ENCODE measurements at regions not wholly inside any gene's neighbourhood (a gene's known extent, or its start where the extent isn't known, plus 50 kb on each side); places are given as distances from the start of the nearest gene placed in this dataset.
"Not testable (repeated sequence)": the region's sequence is repeated elsewhere in the genome, so short reads cannot be mapped to it uniquely, and the experiment has no call there.

GRCh38 chr15:84400017-84400740 lies 164.6 kb downstream of the GOLGA6L4 start:
- no peaks in the 10 kb centered on the region for H3K27me3 Mint-ChIP-seq
- H3K36me3 Mint-ChIP-seq (ENCODE audit: low read depth) = no peaks in the 10 kb centered on the region
- no peak overlapping the region for H3K4me3 Mint-ChIP-seq
- H3K4me1 Mint-ChIP-seq = no peaks in the 10 kb centered on the region
- intact Hi-C loops (cut with micrococcal nuclease) = no loop called here
- DNase-seq = peak; percentile 45
- no peak overlapping the region for H3K27ac Mint-ChIP-seq
- H3K9me3 Mint-ChIP-seq = no peaks in the 10 kb centered on the region

- Mint-ChIP-seq H3K27ac (no peak overlapping the region), H3K4me1 (no peaks in the 10 kb centered on the region), H3K27me3 (no peaks in the 10 kb centered on the region), H3K9me3 (no peaks in the 10 kb centered on the region), H3K4me3 (no peak overlapping the region), H3K36me3 (ENCODE audit: low read depth) (no peaks in the 10 kb centered on the region)
- DNase-seq = peak; percentile 31
- intact Hi-C loops (cut with micrococcal nuclease) = no loop called here
These were observed 165.2 kb downstream of the GOLGA6L4 start for GRCh38 chr15:84400820-84401219.

GRCh38 chr15:84401461-84401860 lies 165.9 kb downstream of the GOLGA6L4 start:
- H3K27ac Mint-ChIP-seq; H3K4me1 Mint-ChIP-seq; intact Hi-C loops (cut with micrococcal nuclease); H3K9me3 Mint-ChIP-seq; H3K27me3 Mint-ChIP-seq; DNase-seq; H3K4me3 Mint-ChIP-seq; H3K36me3 Mint-ChIP-seq (ENCODE audit: low read depth): not testable (repeated sequence)

- H3K36me3 Mint-ChIP-seq (ENCODE audit: low read depth); H3K27ac Mint-ChIP-seq; intact Hi-C loops (cut with micrococcal nuclease); H3K4me3 Mint-ChIP-seq; H3K27me3 Mint-ChIP-seq; DNase-seq; H3K9me3 Mint-ChIP-seq; H3K4me1 Mint-ChIP-seq: not testable (repeated sequence)
These were observed 166.6 kb downstream of the GOLGA6L4 start for GRCh38 chr15:84401891-84402840.

- Mint-ChIP-seq H3K27me3 (no peaks in the 10 kb centered on the region), H3K4me1 (no peaks in the 10 kb centered on the region), H3K9me3 (no peaks in the 10 kb centered on the region), H3K36me3 (ENCODE audit: low read depth) (no peaks in the 10 kb centered on the region), H3K4me3 (no peak overlapping the region), H3K27ac (no peak overlapping the region)
- intact Hi-C loops (cut with micrococcal nuclease) = no loop called here
- DNase-seq = no peak
These were observed 167.5 kb downstream of the GOLGA6L4 start for GRCh38 chr15:84402856-84403608.

- H3K36me3 Mint-ChIP-seq (ENCODE audit: low read depth); H3K4me3 Mint-ChIP-seq; intact Hi-C loops (cut with micrococcal nuclease); H3K9me3 Mint-ChIP-seq; H3K27me3 Mint-ChIP-seq; DNase-seq; H3K27ac Mint-ChIP-seq; H3K4me1 Mint-ChIP-seq: not testable (repeated sequence)
These were observed 173.8 kb downstream of the GOLGA6L4 start for GRCh38 chr15:84409357-84409756.

- H3K4me1 Mint-ChIP-seq; H3K9me3 Mint-ChIP-seq; H3K27me3 Mint-ChIP-seq; intact Hi-C loops (cut with micrococcal nuclease); H3K27ac Mint-ChIP-seq; H3K36me3 Mint-ChIP-seq (ENCODE audit: low read depth); H3K4me3 Mint-ChIP-seq: not testable (repeated sequence)
- peak; percentile 39 for DNase-seq
These were observed 179.2 kb upstream of the ZSCAN2 start for GRCh38 chr15:84421513-84422181.

- H3K4me1 Mint-ChIP-seq; intact Hi-C loops (cut with micrococcal nuclease); H3K27ac Mint-ChIP-seq; H3K36me3 Mint-ChIP-seq (ENCODE audit: low read depth); H3K27me3 Mint-ChIP-seq; DNase-seq; H3K4me3 Mint-ChIP-seq; H3K9me3 Mint-ChIP-seq: not testable (repeated sequence)
These were observed 175.5 kb upstream of the ZSCAN2 start for GRCh38 chr15:84425327-84425726.

GRCh38 chr15:84473305-84473877 lies 127.4 kb upstream of the ZSCAN2 start:
- intact Hi-C loops (cut with micrococcal nuclease); H3K4me1 Mint-ChIP-seq; H3K27me3 Mint-ChIP-seq; DNase-seq; H3K36me3 Mint-ChIP-seq (ENCODE audit: low read depth); H3K4me3 Mint-ChIP-seq; H3K27ac Mint-ChIP-seq; H3K9me3 Mint-ChIP-seq: not testable (repeated sequence)

GRCh38 chr15:84476364-84477033 lies 124.3 kb upstream of the ZSCAN2 start:
- DNase-seq; intact Hi-C loops (cut with micrococcal nuclease); H3K27me3 Mint-ChIP-seq; H3K9me3 Mint-ChIP-seq; H3K27ac Mint-ChIP-seq; H3K36me3 Mint-ChIP-seq (ENCODE audit: low read depth); H3K4me1 Mint-ChIP-seq; H3K4me3 Mint-ChIP-seq: not testable (repeated sequence)

GRCh38 chr15:84477550-84477949 lies 123.3 kb upstream of the ZSCAN2 start:
- H3K27me3 Mint-ChIP-seq; intact Hi-C loops (cut with micrococcal nuclease); H3K36me3 Mint-ChIP-seq (ENCODE audit: low read depth); H3K9me3 Mint-ChIP-seq; H3K4me3 Mint-ChIP-seq; DNase-seq; H3K27ac Mint-ChIP-seq; H3K4me1 Mint-ChIP-seq: not testable (repeated sequence)

- DNase-seq; H3K27me3 Mint-ChIP-seq; H3K9me3 Mint-ChIP-seq; H3K36me3 Mint-ChIP-seq (ENCODE audit: low read depth); H3K27ac Mint-ChIP-seq; intact Hi-C loops (cut with micrococcal nuclease); H3K4me3 Mint-ChIP-seq; H3K4me1 Mint-ChIP-seq: not testable (repeated sequence)
These were observed 120.6 kb upstream of the ZSCAN2 start for GRCh38 chr15:84480174-84480681.

- intact Hi-C loops (cut with micrococcal nuclease); H3K27ac Mint-ChIP-seq; H3K4me3 Mint-ChIP-seq; H3K36me3 Mint-ChIP-seq (ENCODE audit: low read depth); H3K9me3 Mint-ChIP-seq; H3K4me1 Mint-ChIP-seq; DNase-seq; H3K27me3 Mint-ChIP-seq: not testable (repeated sequence)
These were observed 117.0 kb upstream of the ZSCAN2 start for GRCh38 chr15:84483859-84484258.

Measured in activated CD4-positive, alpha-beta T cell treated with anti-CD3 and anti-CD28 coated beads, Interleukin-2, amount 10 ng/mL, durations not matched to agents 24 days and 14 days (primary cell).